Hypothalamus (tissue), 51 donors: ENCODE measurements at regions not wholly inside any gene's neighbourhood (a gene's known extent, or its start where the extent isn't known, plus 50 kb on each side); places are given as distances from the start of the nearest gene placed in this dataset.

Experiments used
- DNase-seq, 51 donors: peaks; one replicate each; lab custom pipeline; 2025; lab: John Stamatoyannopoulos, UW

GRCh38 chr1:168631671-168632400, 55.4 kb downstream of the XCL1 start:
- DNase-seq: no peak

GRCh38 chr1:168634951-168635532, 58.6 kb downstream of the XCL1 start:
- no peak for DNase-seq

DNA sequence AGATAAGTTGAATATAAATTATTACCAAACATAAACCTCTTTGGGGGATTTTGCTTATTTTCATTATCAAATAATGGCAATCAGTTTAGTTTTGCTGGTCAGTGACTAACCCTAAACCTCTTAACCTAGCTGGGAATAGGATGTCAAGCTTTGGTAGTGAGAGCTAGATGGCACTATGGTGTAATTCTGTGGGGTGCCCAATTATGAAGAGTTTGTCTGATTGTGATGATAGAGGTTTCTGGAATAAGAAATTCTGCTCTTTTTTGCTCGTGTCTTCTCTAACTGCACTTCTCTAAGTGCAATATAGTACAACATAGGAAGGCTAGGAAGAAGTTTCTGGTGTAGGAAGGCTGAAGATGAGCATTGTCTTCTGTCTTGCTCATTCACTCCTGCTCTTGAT, 59.8 kb downstream of the XCL1 start:
- DNase-seq: peak in 3 of 51 donors; percentile 7 to 74 (median 58)

DNA sequence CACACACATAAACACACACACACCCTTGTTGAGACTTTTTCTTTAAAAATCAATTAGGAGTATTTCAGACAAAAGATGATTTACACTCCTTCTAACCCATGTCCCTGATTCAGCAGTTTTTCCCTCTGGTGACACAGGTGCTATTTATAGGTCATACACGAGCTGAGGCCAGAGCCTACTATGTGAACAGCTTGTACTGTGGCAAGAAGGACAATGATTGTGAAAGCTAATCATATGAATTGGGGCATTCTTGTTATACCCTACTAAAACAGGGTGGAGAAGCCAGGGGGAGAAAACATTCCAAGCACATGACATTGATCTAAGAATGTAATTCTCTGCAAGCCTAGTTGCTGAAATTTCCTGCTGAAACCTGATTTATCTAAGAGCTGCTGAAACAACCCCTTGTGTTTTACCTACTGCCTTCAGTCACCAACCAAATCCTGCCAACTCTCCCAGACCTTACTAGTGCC, 60.3 kb downstream of the XCL1 start:
- peak in 1 of 51 donors; percentile 58 for DNase-seq

GRCh38 chr1:168637350-168637991, 61.1 kb downstream of the XCL1 start:
- DNase-seq: peak in 2 of 51 donors; percentile 18 to 21

- no peak for DNase-seq
These were observed 62.5 kb downstream of the XCL1 start for GRCh38 chr1:168638884-168639283.

DNA sequence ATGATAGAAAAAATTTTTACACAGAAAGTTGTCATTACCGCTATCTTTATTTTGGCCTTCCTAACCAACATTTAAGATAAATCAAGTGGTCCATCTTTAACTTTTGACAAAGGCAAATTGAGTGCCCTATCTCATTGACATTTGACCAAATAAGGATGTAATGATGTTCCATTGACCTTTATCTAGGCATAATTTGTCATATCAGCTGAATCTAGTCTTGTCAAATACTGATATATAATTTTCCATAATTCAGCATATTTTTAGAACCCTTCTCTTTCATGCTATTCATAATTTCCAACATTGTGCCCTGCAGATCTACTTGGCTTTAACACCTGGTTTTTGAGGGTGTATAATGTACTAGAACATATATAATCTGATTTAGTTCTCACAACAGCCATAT, 63.8 kb downstream of the XCL1 start:
- no peak for DNase-seq

DNA sequence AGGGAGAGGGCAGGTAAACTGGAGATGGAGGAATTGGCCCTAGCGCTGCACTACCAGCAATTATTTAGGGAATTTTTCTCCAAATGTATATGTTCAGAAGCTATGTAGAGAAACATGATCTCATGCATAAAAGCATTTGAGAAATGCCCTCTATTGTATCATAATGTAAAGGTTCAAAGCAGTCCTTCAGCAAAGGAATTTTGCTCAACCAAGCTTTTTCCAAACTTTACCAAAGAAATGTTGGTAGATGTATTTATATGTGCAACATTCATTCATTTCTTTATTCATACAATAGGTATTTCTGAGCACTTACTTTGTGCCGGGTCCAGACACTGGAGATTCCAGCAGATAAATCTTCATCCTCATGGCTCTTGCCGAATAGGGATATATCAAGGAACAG, 64.4 kb downstream of the XCL1 start:
- no peak for DNase-seq

DNA sequence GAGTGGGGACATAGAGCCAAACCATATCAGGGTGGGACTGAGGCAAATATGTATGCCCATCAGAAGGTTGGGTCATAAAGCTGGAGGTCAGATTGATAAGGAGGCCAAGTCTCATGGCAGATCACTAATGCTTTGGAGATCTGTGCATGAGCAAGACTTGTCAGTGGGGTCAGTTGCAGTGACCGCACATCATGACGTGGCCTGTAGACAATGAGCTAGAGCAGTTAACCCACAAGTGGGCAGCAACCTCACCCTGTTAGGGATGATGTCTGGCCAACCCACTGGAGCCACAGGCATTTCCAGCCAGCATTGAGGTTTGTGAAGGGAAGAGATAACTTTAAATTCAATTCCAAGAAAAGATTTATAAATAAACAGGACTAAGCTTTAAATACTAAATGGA, 66.7 kb downstream of the XCL1 start:
- no peak for DNase-seq
